HG02623 (cell line): ENCODE measurements at regions not wholly inside any gene's neighbourhood (a gene's known extent, or its start where the extent isn't known, plus 50 kb on each side); places are given as distances from the start of the nearest gene placed in this dataset.

Experiments
- ATAC-seq: cut with Tn5 transposase; IDR thresholded peaks from one replicate; pipeline ENCODE4 v1.9.1; 2021; ENCODE audit warnings: moderate library complexity; ENCODE audit not compliant: unreplicated experiment

GRCh38 chr20:7822772-7823171, 117.5 kb downstream of the HAO1 start:
- no peak for ATAC-seq

DNA sequence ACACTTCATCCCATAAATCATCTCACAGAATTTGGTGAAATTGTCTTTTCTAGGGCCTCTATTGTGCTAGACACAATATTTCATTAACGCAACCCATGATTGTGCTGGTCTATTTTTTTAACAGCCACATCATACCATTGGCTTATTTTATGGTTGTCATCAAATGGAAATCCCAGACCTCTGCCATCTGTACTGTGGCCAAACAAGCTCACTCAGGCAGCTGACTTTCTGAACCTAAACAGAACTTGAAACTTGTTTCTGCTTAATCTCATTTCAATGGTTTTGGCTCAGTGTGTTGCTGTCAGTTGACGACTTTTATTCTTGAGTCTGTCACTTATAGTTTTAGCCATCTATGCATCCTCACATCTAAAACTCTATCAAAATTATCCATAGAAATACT, 111.8 kb downstream of the HAO1 start:
- no peak for ATAC-seq

DNA sequence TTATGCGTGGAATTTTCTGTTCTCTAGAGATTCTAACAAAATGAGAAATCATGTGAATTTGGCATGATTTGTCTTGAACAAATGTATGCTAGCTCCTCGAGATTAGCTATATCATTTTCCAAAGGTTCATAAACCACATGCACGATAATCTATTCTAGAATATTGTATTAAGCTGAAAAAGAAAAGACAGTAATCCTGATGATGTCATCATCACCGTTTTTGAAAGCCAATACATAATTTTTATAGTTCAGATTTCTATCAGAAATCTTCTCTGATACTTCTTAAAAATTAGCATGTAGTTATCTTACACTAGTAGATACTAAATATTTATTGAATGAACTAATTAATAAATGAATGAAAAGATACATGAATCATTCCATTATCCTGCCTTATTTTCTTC, 111.2 kb downstream of the HAO1 start:
- ATAC-seq, result no peak

DNA sequence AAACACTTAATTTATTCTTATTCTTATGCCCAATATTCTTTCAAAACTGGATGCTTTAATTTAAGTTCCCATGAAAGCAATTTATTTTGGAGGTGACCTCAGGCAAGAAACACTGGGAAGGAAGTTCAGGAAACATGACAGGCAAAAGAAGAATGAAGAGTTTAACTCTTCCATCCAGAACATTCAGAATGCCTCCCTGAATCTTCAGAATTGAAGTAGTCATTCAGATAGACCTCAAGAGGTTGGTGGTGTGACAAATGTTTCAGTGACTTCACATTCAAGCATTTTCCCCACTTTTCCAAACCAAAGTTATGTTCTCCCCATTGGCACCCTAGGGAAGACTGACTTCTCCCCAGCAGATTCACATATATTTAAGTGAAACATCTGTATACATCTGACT, 110.5 kb downstream of the HAO1 start:
- no peak for ATAC-seq
